Gastroesophageal sphincter (tissue), 3 donors: ENCODE measurements at regions not wholly inside any gene's neighbourhood (a gene's known extent, or its start where the extent isn't known, plus 50 kb on each side); places are given as distances from the start of the nearest gene placed in this dataset.

Source experiments
- CTCF ChIP-seq, 4 experiments: fragments of 200-600 bp in 2 of 4; fragments of 450-650 bp in 2 of 4; sonication (generic) in 1 of 4; IDR thresholded peaks; one replicate each; pipeline ENCODE4 v1.5.1; 2017 to 2019; ENCODE audit warnings: antibody characterized with exemption in 4 of 4, mild to moderate bottlenecking in 2 of 4, moderate library complexity in 2 of 4
- EP300 ChIP-seq: sonication (generic); formaldehyde crosslinking; IDR thresholded peaks from one replicate; pipeline ENCODE4 v1.6.1; 2017; ENCODE audit warnings: antibody characterized with exemption, mild to moderate bottlenecking

DNA sequence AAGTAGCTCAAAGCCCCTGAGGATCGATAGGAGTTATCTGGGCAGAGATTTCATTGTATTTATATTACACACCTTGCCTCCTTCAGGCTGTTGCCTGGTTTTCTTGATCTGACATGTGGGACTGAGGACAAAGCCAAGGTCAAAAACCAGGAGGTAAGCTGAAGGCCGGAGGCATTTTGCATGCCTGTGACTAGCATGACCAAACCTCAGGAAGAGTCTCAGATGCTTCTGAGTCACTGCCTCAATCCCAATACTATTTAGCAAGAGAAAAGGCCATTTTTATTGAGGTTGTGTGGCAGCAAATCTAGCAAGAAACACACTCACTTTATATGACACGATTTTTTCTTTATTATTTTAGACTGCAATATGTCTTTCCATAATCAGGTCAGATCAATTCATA, 968.1 kb downstream of the CDH11 start:
- no peak for TF ChIP-seq EP300
- no peak for TF ChIP-seq CTCF (IDR thresholded peaks at IDR 0.05)
